GM10266 (cell line): ENCODE measurements at regions not wholly inside any gene's neighbourhood (a gene's known extent, or its start where the extent isn't known, plus 50 kb on each side); places are given as distances from the start of the nearest gene placed in this dataset.
"Not testable (repeated sequence)": the region's sequence is repeated elsewhere in the genome, so short reads cannot be mapped to it uniquely, and the experiment has no call there.

Experiments used
- DNase-seq: peaks from one replicate; pipeline ENCODE4 v3.0.0; 2012; ENCODE audit errors: extremely low spot score
- TF ChIP-seq, protein P1 (sequence below): IDR thresholded peaks from 2 replicates; pipeline ENCODE4 v1.5.1; 2012; ENCODE audit warnings: mild to moderate bottlenecking, low read depth; ENCODE audit not compliant: control insufficient read depth, insufficient read depth; ENCODE audit errors: missing control alignments

DNA sequence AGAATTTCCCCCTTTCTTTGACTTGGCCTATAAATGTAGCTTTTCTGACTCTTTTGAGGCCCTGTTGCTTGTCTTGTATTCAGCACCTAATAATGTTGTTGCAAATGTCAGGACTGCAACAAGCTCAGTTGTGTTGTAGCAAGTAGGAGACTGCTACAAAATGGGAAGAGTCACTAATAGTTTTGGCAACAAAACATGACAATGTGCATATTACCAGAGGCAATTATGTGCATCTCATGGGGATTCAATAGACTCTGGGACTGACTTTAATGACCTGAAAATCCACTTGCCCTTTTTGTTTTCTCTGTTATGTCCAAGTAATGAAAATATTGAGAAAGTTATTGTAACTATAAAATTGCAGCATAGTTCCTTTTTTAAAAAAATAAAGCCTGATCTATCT, 368.4 kb downstream of the OSTF1 start:
- no peak for DNase-seq
- TF ChIP-seq, protein P1, sequence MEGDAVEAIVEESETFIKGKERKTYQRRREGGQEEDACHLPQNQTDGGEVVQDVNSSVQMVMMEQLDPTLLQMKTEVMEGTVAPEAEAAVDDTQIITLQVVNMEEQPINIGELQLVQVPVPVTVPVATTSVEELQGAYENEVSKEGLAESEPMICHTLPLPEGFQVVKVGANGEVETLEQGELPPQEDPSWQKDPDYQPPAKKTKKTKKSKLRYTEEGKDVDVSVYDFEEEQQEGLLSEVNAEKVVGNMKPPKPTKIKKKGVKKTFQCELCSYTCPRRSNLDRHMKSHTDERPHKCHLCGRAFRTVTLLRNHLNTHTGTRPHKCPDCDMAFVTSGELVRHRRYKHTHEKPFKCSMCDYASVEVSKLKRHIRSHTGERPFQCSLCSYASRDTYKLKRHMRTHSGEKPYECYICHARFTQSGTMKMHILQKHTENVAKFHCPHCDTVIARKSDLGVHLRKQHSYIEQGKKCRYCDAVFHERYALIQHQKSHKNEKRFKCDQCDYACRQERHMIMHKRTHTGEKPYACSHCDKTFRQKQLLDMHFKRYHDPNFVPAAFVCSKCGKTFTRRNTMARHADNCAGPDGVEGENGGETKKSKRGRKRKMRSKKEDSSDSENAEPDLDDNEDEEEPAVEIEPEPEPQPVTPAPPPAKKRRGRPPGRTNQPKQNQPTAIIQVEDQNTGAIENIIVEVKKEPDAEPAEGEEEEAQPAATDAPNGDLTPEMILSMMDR = no peak

DNA sequence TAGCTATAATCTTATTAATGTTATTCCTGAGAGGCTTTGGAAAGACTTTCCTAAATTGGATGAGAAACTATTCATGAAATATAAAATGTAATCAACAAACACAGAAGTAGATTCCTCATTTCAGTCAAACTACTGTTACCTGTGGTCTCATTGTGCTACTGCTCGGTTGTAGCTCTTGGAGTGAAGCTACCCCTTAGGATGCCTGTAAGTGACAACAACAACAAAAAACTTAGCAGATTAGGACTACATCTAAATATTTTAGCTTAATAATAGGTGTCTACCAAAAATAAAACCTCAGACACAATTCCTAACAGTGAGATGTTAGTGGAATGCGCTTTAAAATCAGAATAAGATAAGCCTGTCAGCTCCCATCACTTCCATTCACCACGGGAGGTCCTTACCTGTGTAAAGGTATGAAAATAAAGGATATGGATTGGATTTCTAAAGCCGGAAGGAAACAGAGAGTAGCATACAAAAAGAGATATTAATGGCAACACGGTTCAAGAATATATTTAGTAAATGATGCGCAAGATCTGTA, 369.2 kb downstream of the OSTF1 start:
- DNase-seq = no peak
- TF ChIP-seq, protein P1 = no peak

- DNase-seq = not testable (repeated sequence)
Observed at GRCh38 chr9:75459311-75459710, 371.0 kb downstream of the OSTF1 start.

DNA sequence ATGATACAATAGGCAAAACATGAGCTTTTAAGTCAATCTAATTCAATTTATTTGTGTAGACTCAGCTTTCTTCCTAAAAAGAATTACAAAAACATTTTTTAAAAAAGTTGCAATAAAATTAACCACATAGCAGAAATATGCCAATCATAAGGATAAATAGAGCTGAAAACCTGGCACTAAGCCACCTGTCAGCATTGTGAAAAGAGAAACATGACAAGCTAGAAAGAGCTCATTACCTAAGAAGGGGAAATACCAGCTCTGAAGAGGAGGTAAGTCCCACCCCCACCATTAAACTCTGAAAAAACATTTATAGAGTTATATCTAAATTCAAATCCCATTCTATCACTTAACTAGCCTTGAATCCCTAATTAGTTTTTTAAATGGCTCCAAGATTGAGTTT, 372.9 kb downstream of the OSTF1 start:
- no peak for DNase-seq
- TF ChIP-seq, protein P1 = no peak

GRCh38 chr9:75462866-75463265, 374.6 kb downstream of the OSTF1 start:
- TF ChIP-seq, protein P1 = no peak

GRCh38 chr9:75463871-75464270, 375.6 kb downstream of the OSTF1 start:
- no peak for DNase-seq
- TF ChIP-seq, protein P1 = no peak

More at GRCh38 chr9:75462866-75463265, 374.6 kb downstream of the OSTF1 start:
- DNase-seq = no peak

- TF ChIP-seq, protein P1 = no peak
- DNase-seq = no peak
Observed at GRCh38 chr9:75464726-75465125, 376.4 kb downstream of the OSTF1 start.

DNA sequence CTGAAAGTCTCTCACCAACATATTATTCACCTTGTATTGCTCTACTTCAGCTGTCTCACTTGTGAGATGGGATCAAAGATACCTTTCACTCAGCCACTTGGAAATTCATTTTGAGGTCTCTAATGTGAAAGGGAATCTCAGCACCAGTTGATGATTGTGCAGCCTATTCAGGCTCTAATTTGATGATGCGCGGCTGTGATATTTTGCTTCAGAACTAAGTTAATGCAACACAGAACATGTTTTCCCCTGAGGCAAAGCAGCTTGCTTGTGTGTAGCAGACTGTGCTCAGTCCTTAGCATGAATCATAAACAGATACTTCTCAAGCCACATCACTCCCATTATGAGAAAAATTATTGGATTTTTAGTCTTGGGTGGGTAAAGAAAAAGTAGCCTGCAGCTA, 378.8 kb downstream of the OSTF1 start:
- TF ChIP-seq, protein P1 = no peak

More for the DNA sequence above, 378.8 kb downstream of the OSTF1 start:
- DNase-seq = no peak
